Thoracic aorta (tissue), 2 donors: ENCODE measurements at regions not wholly inside any gene's neighbourhood (a gene's known extent, or its start where the extent isn't known, plus 50 kb on each side); places are given as distances from the start of the nearest gene placed in this dataset.
A peak's percentile ranks its signal among the peaks of the same experiment; 100 is the strongest.
"Not testable (repeated sequence)": the region's sequence is repeated elsewhere in the genome, so short reads cannot be mapped to it uniquely, and the experiment has no call there.

Experiments used
- ATAC-seq: fragments of 150-250 bp; one replicate; pipeline ENCODE4 v1.8.0; 2017; ENCODE audit warnings: low read depth; ENCODE audit not compliant: insufficient number of reproducible peaks, low FRiP score
- DNase-seq: peaks from one replicate; pipeline ENCODE4 v3.0.0-alpha.2; 2020; ENCODE audit warnings: low spot score
- H3K27ac ChIP-seq, 2 donors: fragments of 200-600 bp; sonication (generic); 1 replicate in 1 of 2; 2 replicates in 1 of 2; pipeline ENCODE4 v1.5.1; 2016; ENCODE audit warnings: mild to moderate bottlenecking in 2 of 2, moderate library complexity in 2 of 2
- H3K27me3 ChIP-seq: fragments of 200-600 bp; sonication (generic); replicated peaks from 2 replicates; pipeline ENCODE4 v1.6.0; 2016; ENCODE audit warnings: mild to moderate bottlenecking; ENCODE audit not compliant: insufficient read depth
- H3K36me3 ChIP-seq: fragments of 200-600 bp; sonication (generic); one replicate; pipeline ENCODE4 v1.5.1; 2016
- H3K4me1 ChIP-seq, 2 donors: fragments of 200-600 bp; sonication (generic); 1 replicate in 1 of 2; 2 replicates in 1 of 2; pipeline versions ENCODE4 v1.5.1 to v1.6.0; 2016; ENCODE audit warnings: low read depth in 2 of 2, mild to moderate bottlenecking in 1 of 2; ENCODE audit not compliant: control insufficient read depth in 1 of 2
- H3K4me3 ChIP-seq: fragments of 200-600 bp; sonication (generic); 2 replicates; pipeline ENCODE4 v1.5.1; 2016; ENCODE audit warnings: mild to moderate bottlenecking
- H3K9me3 ChIP-seq: fragments of 200-600 bp; sonication (generic); 2 replicates; pipeline ENCODE4 v1.5.1; 2016
- TF ChIP-seq, protein P1 (sequence below): fragments of 200-600 bp; sonication (generic); IDR thresholded peaks from one replicate; pipeline ENCODE4 v1.5.1; 2019; ENCODE audit warnings: antibody characterized with exemption

DNA sequence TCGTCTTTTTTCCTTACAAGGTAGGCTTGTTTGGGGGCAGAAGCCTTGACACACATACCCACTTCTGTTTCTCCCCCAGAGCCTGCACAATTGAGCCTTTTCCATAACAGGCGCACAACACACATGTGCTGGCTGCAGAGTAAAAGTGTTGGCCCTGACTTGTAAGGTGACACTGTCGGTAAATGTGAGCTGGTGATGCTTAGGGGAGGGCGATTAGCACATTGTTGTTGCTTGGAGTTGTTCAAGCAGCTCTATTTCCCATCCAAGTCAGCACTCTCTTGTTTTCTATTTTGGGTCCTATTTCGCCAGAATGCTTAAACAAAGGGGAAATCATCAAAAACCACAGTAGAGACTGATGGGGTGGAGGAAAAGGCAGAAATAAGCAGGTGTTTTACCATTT, 51.9 kb upstream of the PTPRJ start:
- Histone ChIP-seq H3K4me1 (peaks cover 0 to 11% of the 10 kb centered on the region in 2 donors), H3K4me3 (no peak overlapping the region), H3K27ac (no peak overlapping the region), H3K36me3 (no peaks in the 10 kb centered on the region), H3K27me3 (no peaks in the 10 kb centered on the region), H3K9me3 (no peaks in the 10 kb centered on the region)
- DNase-seq: no peak
- TF ChIP-seq, protein P1, sequence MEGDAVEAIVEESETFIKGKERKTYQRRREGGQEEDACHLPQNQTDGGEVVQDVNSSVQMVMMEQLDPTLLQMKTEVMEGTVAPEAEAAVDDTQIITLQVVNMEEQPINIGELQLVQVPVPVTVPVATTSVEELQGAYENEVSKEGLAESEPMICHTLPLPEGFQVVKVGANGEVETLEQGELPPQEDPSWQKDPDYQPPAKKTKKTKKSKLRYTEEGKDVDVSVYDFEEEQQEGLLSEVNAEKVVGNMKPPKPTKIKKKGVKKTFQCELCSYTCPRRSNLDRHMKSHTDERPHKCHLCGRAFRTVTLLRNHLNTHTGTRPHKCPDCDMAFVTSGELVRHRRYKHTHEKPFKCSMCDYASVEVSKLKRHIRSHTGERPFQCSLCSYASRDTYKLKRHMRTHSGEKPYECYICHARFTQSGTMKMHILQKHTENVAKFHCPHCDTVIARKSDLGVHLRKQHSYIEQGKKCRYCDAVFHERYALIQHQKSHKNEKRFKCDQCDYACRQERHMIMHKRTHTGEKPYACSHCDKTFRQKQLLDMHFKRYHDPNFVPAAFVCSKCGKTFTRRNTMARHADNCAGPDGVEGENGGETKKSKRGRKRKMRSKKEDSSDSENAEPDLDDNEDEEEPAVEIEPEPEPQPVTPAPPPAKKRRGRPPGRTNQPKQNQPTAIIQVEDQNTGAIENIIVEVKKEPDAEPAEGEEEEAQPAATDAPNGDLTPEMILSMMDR: no peak
- ATAC-seq: no peak

DNA sequence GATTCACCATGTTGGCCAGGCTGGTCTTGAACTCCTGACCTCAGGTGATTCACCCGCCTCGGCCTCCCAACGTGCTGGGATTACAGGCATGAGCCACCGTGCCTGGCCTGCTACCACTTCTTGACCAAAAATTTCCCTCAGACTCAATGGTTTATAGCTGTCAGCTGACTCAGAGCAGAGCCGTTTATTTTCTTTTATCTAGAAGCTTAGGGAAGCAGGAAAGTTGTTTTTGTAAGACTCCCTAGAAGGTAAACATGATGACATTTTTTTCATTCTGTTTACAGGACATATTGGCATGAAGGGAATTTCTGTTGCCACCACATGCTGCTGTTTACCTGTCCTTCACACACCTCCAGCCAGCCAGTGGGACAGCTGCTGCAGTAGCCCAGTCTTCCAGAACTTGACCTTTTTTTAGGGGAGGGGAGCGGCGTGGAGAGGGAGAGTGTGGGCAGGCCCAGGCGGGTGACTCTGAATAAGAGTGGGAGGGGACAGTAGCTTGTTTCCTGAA, 56.1 kb upstream of the PTPRJ start:
- Histone ChIP-seq H3K4me3 (no peak overlapping the region), H3K27me3 (no peaks in the 10 kb centered on the region), H3K4me1 (peaks cover 0 to 12% of the 10 kb centered on the region in 2 donors), H3K27ac (no peak overlapping the region), H3K36me3 (no peaks in the 10 kb centered on the region), H3K9me3 (no peaks in the 10 kb centered on the region)
- DNase-seq (no peak), ATAC-seq (no peak)
- TF ChIP-seq, protein P1: no peak

DNA sequence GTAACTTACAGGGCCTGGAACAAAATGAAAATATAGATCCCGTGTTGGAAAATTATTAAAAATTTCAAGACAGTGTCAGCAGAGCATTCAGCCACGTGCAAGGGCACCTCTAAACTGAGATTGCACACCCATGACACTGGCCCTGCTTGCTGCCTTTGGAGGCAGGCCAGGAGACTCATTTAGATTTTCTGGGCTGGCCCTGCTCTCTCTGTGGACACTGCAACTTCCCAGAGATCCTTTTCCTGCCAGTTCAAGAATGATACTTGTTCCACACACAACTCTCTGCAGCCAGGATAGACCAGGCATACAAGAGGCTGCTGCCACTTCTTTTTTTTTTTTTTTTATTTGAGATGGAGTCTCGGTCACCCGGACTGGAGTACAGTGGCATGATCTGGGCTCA, 56.7 kb upstream of the PTPRJ start:
- DNase-seq: no peak
- TF ChIP-seq, protein P1: no peak
- peak overlapping the region in 1 of 2 donors; percentile 17 for H3K27ac ChIP-seq
- ATAC-seq: no peak
- no peaks in the 10 kb centered on the region for H3K27me3 ChIP-seq
- H3K4me3 ChIP-seq: no peak overlapping the region
- H3K9me3 ChIP-seq: no peaks in the 10 kb centered on the region
- H3K36me3 ChIP-seq: no peaks in the 10 kb centered on the region
- H3K4me1 ChIP-seq: peaks cover 0 to 18% of the 10 kb centered on the region in 2 donors

DNA sequence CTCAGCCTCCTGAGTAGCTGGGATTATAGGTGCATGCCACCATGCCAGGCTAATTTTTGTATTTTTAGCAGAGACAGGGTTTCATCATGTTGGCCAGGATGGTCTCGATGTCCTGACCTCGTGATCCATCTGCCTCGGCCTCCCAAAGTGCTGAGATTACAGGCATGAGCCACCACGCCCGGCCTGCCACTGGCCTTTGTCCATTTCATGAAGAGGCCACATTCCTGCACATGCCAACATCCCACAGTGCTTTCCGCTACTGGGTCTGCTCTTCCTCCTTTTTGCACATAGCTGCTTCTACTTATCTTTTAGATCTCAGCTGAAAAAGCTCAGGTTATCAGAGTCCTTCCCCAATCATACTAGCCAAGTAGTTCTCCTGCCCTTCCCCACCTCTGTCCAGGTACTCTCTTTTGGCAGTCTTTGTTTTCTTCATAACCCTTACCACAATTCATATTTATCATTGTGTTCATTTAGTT, 59.2 kb upstream of the PTPRJ start:
- not testable (repeated sequence) for H3K27me3 ChIP-seq, H3K36me3 ChIP-seq, H3K4me3 ChIP-seq, ATAC-seq, DNase-seq, H3K9me3 ChIP-seq, H3K27ac ChIP-seq
- H3K4me1 ChIP-seq: peaks cover 0 to 43% of the 10 kb centered on the region in 2 donors

DNA sequence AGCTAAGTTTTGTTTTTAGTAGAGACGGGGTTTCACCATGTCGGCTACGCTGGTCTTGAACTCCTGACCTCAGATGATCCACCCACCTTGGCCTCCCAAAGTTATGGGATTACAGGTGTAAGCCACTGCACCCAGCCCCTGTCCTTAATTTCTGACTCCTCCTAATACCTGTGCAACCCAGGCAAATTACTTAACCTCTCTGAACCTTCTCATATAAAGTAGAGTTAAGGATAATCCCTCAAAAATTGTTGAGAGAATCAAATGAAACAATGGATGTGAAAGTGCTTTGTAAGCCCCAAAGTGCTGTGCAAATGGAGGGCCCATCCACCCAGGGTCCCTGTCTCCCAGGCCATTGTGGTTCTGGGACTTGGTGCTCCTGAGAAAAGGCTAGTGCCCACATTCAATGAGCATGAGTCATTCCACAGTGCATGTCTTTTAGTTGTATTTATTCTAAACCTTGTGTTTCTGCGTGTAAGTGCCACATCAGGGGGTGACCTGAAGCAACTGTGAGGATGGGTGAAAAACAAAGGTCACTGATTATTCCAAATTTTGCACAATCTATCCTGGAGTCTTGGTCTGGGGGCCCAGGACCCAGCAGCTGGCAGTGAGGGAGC, 61.4 kb upstream of the PTPRJ start:
- Histone ChIP-seq H3K36me3 (no peaks in the 10 kb centered on the region), H3K27me3 (no peaks in the 10 kb centered on the region), H3K27ac (peak overlapping the region; percentile 58 to 73), H3K4me1 (peaks cover 0 to 38% of the 10 kb centered on the region in 2 donors), H3K4me3 (no peak overlapping the region), H3K9me3 (no peaks in the 10 kb centered on the region)
- no peak for DNase-seq
- no peak for ATAC-seq
- TF ChIP-seq, protein P1: no peak

DNA sequence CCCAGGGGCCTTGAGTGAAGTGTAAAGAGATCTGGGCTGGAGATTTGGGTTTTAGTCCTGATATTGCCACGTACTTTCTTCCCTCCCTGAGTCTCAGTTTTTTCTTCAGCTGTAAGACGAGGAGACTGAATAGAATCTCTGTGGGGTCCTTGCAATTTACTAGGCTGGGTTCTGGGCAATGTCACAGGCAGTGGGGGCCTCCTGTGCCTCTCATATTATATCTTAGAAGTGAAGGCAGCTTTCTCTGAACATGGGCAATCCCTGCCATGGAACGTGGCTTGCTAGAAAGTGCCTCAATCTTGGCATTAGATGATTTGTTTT, 62.0 kb upstream of the PTPRJ start:
- H3K4me1 ChIP-seq: peaks cover 0 to 33% of the 10 kb centered on the region in 2 donors
- peak overlapping the region; percentile 58 to 73 for H3K27ac ChIP-seq
- DNase-seq: no peak
- no peaks in the 10 kb centered on the region for H3K9me3 ChIP-seq
- TF ChIP-seq, protein P1: no peak
- peak overlapping the region; percentile 57 for H3K4me3 ChIP-seq
- ATAC-seq: no peak
- no peaks in the 10 kb centered on the region for H3K36me3 ChIP-seq
- H3K27me3 ChIP-seq: no peaks in the 10 kb centered on the region
